Astrocyte (in vitro differentiated cells and primary cell): ENCODE measurements at regions not wholly inside any gene's neighbourhood (a gene's known extent, or its start where the extent isn't known, plus 50 kb on each side); places are given as distances from the start of the nearest gene placed in this dataset.

Experiments
- DNase-seq: peaks from one replicate; pipeline ENCODE4 v3.0.0-alpha.2; 2010; ENCODE audit warnings: low read depth
- FAIRE-seq: peaks from 2 replicates; lab custom pipeline; 2011; peaks lifted over from hg19 to GRCh38; lab: Jason Lieb, UNC
- H2AFZ ChIP-seq: 2 replicates; pipeline ENCODE4 v1.6.0; 2012; ENCODE audit warnings: low read depth, low read length, inconsistent platforms
- H3K27ac ChIP-seq: 2 replicates; pipeline ENCODE4 v1.5.1; 2011; ENCODE audit warnings: low read depth, low read length, inconsistent platforms
- H3K27me3 ChIP-seq: 2 replicates; pipeline ENCODE4 v1.6.0; 2011; ENCODE audit warnings: low read length, inconsistent platforms; ENCODE audit not compliant: insufficient read depth
- H3K36me3 ChIP-seq: 2 replicates; pipeline ENCODE4 v1.5.1; 2011; ENCODE audit warnings: low read length, inconsistent platforms; ENCODE audit not compliant: insufficient read depth
- H3K4me1 ChIP-seq: 2 replicates; pipeline ENCODE4 v1.5.1; 2011; ENCODE audit warnings: low read length, inconsistent platforms; ENCODE audit not compliant: insufficient read depth
- H3K4me2 ChIP-seq: 2 replicates; pipeline ENCODE4 v1.6.0; 2012; ENCODE audit warnings: low read length, inconsistent platforms
- H3K4me3 ChIP-seq: 2 replicates; pipeline ENCODE4 v1.5.1; 2011; ENCODE audit warnings: low read depth, mild to moderate bottlenecking, low read length, inconsistent platforms; ENCODE audit not compliant: insufficient read depth
- H3K79me2 ChIP-seq: 2 replicates; pipeline ENCODE4 v1.6.0; 2012; ENCODE audit warnings: mild to moderate bottlenecking, low read length, inconsistent platforms; ENCODE audit not compliant: insufficient read depth
- H3K9ac ChIP-seq: 2 replicates; pipeline ENCODE4 v1.6.0; 2012; ENCODE audit warnings: mild to moderate bottlenecking, low read length, inconsistent platforms
- H3K9me3 ChIP-seq: 2 replicates; pipeline ENCODE4 v1.5.1; 2012; ENCODE audit warnings: low read depth, mild to moderate bottlenecking, low read length, inconsistent platforms; ENCODE audit not compliant: insufficient read depth
- H4K20me1 ChIP-seq: 2 replicates; pipeline ENCODE4 v1.6.0; 2012; ENCODE audit warnings: low read length, inconsistent platforms; ENCODE audit not compliant: insufficient read depth
- H3K27ac Mint-ChIP-seq: one replicate; pipeline ENCODE4 v1.8.0; 2021; ENCODE audit warnings: mild to moderate bottlenecking, mixed read lengths; ENCODE audit not compliant: unreplicated experiment
- H3K27me3 Mint-ChIP-seq: one replicate; pipeline ENCODE4 v1.8.0; 2021; ENCODE audit warnings: low read depth, mixed read lengths; ENCODE audit not compliant: unreplicated experiment
- H3K36me3 Mint-ChIP-seq: one replicate; pipeline ENCODE4 v1.8.0; 2021; ENCODE audit warnings: low read depth, mixed read lengths; ENCODE audit not compliant: unreplicated experiment
- H3K4me1 Mint-ChIP-seq: one replicate; pipeline ENCODE4 v1.8.0; 2021; ENCODE audit warnings: low read depth, mixed read lengths; ENCODE audit not compliant: unreplicated experiment
- H3K4me3 Mint-ChIP-seq: one replicate; pipeline ENCODE4 v1.8.0; 2021; ENCODE audit warnings: mild to moderate bottlenecking, moderate library complexity, mixed read lengths; ENCODE audit not compliant: unreplicated experiment
- H3K9me3 Mint-ChIP-seq: one replicate; pipeline ENCODE4 v1.8.0; 2021; ENCODE audit warnings: mild to moderate bottlenecking, mixed read lengths; ENCODE audit not compliant: unreplicated experiment
- CTCF ChIP-seq: IDR thresholded peaks from 2 replicates; pipeline ENCODE4 v1.5.1; 2011; ENCODE audit warnings: low read depth, mild to moderate bottlenecking, inconsistent platforms, low read length, moderate library complexity; ENCODE audit not compliant: insufficient read depth
- EZH2 ChIP-seq: IDR thresholded peaks from 2 replicates; pipeline ENCODE4 v1.6.1; 2012; ENCODE audit warnings: mild to moderate bottlenecking, low read length, inconsistent platforms; ENCODE audit not compliant: insufficient read depth

GRCh38 chr7:84914598-84914997 is 272.3 kb downstream of the SEMA3D start:
- DNase-seq (no peak), FAIRE-seq (no peak)
- Histone ChIP-seq H3K9me3 (no peaks in the 10 kb centered on the region), H3K4me1 (no peaks in the 10 kb centered on the region), H3K36me3 (no peaks in the 10 kb centered on the region), H4K20me1 (no peaks in the 10 kb centered on the region), H3K4me3 (no peak overlapping the region), H3K9ac (no peak overlapping the region), H3K27ac (no peak overlapping the region), H3K79me2 (no peaks in the 10 kb centered on the region), H2AFZ (no peak overlapping the region), H3K4me2 (no peak overlapping the region), H3K27me3 (no peaks in the 10 kb centered on the region)
- Mint-ChIP-seq H3K4me3 (no peak overlapping the region), H3K36me3 (no peaks in the 10 kb centered on the region), H3K27me3 (no peaks in the 10 kb centered on the region), H3K4me1 (no peaks in the 10 kb centered on the region), H3K9me3 (peaks cover 4% of the 10 kb centered on the region), H3K27ac (no peak overlapping the region)
- TF ChIP-seq CTCF: no peak
- TF ChIP-seq EZH2: no peak

- TF ChIP-seq CTCF (no peak), EZH2 (no peak)
- H3K4me1 Mint-ChIP-seq: no peaks in the 10 kb centered on the region
- Histone ChIP-seq H3K27me3 (no peaks in the 10 kb centered on the region), H3K27ac (no peak overlapping the region), H3K4me3 (no peak overlapping the region), H3K36me3 (no peaks in the 10 kb centered on the region), H3K4me1 (no peaks in the 10 kb centered on the region), H2AFZ (no peak overlapping the region), H3K4me2 (no peak overlapping the region), H3K9me3 (no peaks in the 10 kb centered on the region), H3K79me2 (no peaks in the 10 kb centered on the region), H4K20me1 (no peaks in the 10 kb centered on the region), H3K9ac (no peak overlapping the region)
- H3K4me3 Mint-ChIP-seq: no peak overlapping the region
- no peaks in the 10 kb centered on the region for H3K27me3 Mint-ChIP-seq
- FAIRE-seq (no peak), DNase-seq (peak; percentile 20)
- H3K9me3 Mint-ChIP-seq: no peaks in the 10 kb centered on the region
- no peaks in the 10 kb centered on the region for H3K36me3 Mint-ChIP-seq
- H3K27ac Mint-ChIP-seq: no peak overlapping the region
Observed at GRCh38 chr7:84913731-84914130, 273.1 kb downstream of the SEMA3D start.

- H3K36me3 Mint-ChIP-seq: no peaks in the 10 kb centered on the region
- H3K9ac ChIP-seq: no peak overlapping the region
Observed at GRCh38 chr7:84912993-84913635, 273.7 kb downstream of the SEMA3D start.

More at GRCh38 chr7:84912993-84913635, 273.7 kb downstream of the SEMA3D start:
- Histone ChIP-seq H4K20me1 (no peaks in the 10 kb centered on the region), H3K4me2 (peak overlapping the region; percentile 30), H3K79me2 (no peaks in the 10 kb centered on the region), H3K27me3 (no peaks in the 10 kb centered on the region), H3K4me1 (no peaks in the 10 kb centered on the region), H2AFZ (peak overlapping the region; percentile 75), H3K36me3 (no peaks in the 10 kb centered on the region), H3K27ac (no peak overlapping the region), H3K9me3 (no peaks in the 10 kb centered on the region), H3K4me3 (no peak overlapping the region)
- DNase-seq (peak; percentile 24), FAIRE-seq (no peak)
- Mint-ChIP-seq H3K9me3 (no peaks in the 10 kb centered on the region), H3K4me3 (no peak overlapping the region), H3K4me1 (no peaks in the 10 kb centered on the region), H3K27me3 (no peaks in the 10 kb centered on the region), H3K27ac (no peak overlapping the region)
- TF ChIP-seq EZH2: no peak
- no peak for TF ChIP-seq CTCF
